Neural progenitor cell (in vitro differentiated cells): ENCODE measurements at regions not wholly inside any gene's neighbourhood (a gene's known extent, or its start where the extent isn't known, plus 50 kb on each side); places are given as distances from the start of the nearest gene placed in this dataset.

Experiments
- EZH2 ChIP-seq: fragments of 200-600 bp; sonication (generic); IDR thresholded peaks from 2 replicates; pipeline ENCODE4 v1.6.1; 2017; ENCODE audit warnings: antibody characterized with exemption, mild to moderate bottlenecking, moderate library complexity
- TF ChIP-seq, protein P1 (sequence below): fragments of 200-600 bp; sonication (generic); IDR thresholded peaks from 2 replicates; pipeline ENCODE4 v1.5.1; 2017; ENCODE audit warnings: antibody characterized with exemption, mild to moderate bottlenecking

- TF ChIP-seq, protein P1, sequence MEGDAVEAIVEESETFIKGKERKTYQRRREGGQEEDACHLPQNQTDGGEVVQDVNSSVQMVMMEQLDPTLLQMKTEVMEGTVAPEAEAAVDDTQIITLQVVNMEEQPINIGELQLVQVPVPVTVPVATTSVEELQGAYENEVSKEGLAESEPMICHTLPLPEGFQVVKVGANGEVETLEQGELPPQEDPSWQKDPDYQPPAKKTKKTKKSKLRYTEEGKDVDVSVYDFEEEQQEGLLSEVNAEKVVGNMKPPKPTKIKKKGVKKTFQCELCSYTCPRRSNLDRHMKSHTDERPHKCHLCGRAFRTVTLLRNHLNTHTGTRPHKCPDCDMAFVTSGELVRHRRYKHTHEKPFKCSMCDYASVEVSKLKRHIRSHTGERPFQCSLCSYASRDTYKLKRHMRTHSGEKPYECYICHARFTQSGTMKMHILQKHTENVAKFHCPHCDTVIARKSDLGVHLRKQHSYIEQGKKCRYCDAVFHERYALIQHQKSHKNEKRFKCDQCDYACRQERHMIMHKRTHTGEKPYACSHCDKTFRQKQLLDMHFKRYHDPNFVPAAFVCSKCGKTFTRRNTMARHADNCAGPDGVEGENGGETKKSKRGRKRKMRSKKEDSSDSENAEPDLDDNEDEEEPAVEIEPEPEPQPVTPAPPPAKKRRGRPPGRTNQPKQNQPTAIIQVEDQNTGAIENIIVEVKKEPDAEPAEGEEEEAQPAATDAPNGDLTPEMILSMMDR = no peak
- no peak for TF ChIP-seq EZH2
Measured at GRCh38 chr2:81692566-81692965, 1388.0 kb upstream of the LRRTM1 start.
